22Rv1 (cell line): ENCODE measurements at regions not wholly inside any gene's neighbourhood (a gene's known extent, or its start where the extent isn't known, plus 50 kb on each side); places are given as distances from the start of the nearest gene placed in this dataset.

Experiments used
- H3K27ac ChIP-seq: fragments of 450-650 bp; 2 replicates; pipeline ENCODE4 v1.5.1; 2017
- CTCF ChIP-seq: fragments of 450-650 bp; IDR thresholded peaks from 2 replicates; pipeline ENCODE4 v1.5.1; 2017; ENCODE audit warnings: mild to moderate bottlenecking
- ZFX ChIP-seq: fragments of 450-650 bp; IDR thresholded peaks from 2 replicates; pipeline ENCODE4 v1.6.1; 2017; ENCODE audit warnings: antibody characterized with exemption, borderline replicate concordance

GRCh38 chr10:117690359-117690758 lies 147.8 kb downstream of the EMX2 start:
- TF ChIP-seq CTCF (no peak), ZFX (no peak)

DNA sequence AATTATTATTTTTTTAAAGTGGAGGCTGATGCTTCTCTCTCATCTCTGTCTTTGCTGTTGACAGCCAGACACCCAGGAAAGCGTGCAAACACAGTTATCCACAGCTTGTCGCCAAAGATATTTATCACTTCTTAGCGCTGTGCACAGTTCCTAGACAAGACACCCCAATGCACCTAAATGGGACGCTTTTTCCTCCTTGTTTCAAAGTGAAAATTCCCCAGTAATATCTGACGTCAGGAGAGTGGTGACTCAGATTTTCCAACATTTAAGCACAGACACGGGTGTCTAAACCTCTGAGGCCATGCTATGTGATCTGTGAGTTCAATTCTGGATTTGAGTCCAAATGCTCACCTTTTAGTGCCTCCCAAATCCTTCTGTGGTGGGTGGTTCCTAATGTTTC lies 151.6 kb downstream of the EMX2 start:
- no peak for TF ChIP-seq CTCF
- TF ChIP-seq ZFX, result no peak
- H3K27ac ChIP-seq, result no peak overlapping the region

More at GRCh38 chr10:117690359-117690758, 147.8 kb downstream of the EMX2 start:
- no peak overlapping the region for H3K27ac ChIP-seq

- no peak overlapping the region for H3K27ac ChIP-seq
- TF ChIP-seq CTCF, result no peak
- TF ChIP-seq ZFX, result no peak
These were observed 154.9 kb downstream of the EMX2 start for GRCh38 chr10:117697402-117697801.

DNA sequence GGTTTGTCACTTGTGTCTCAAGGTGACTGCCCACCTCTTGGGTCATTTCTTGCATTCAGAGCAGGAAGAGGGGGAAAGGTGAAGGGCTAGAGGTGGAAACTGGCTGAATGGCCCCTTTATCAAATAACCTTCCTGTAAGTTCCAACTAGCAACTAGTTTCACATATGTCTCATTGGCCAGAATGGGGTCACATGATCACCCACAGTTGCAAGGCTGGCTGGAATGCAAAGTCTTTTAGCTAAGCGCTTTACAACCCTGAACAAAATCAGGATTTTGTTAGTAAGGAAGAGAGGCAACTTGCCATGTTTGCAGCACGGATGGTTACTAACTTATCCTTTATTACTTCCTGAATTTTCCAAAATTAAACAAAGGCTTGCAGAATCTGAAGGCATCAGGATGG lies 156.3 kb downstream of the EMX2 start:
- H3K27ac ChIP-seq, result no peak overlapping the region
- TF ChIP-seq ZFX (no peak), CTCF (no peak)

GRCh38 chr10:117699436-117700075 lies 157.0 kb downstream of the EMX2 start:
- TF ChIP-seq ZFX (no peak), CTCF (no peak)
- no peak overlapping the region for H3K27ac ChIP-seq

DNA sequence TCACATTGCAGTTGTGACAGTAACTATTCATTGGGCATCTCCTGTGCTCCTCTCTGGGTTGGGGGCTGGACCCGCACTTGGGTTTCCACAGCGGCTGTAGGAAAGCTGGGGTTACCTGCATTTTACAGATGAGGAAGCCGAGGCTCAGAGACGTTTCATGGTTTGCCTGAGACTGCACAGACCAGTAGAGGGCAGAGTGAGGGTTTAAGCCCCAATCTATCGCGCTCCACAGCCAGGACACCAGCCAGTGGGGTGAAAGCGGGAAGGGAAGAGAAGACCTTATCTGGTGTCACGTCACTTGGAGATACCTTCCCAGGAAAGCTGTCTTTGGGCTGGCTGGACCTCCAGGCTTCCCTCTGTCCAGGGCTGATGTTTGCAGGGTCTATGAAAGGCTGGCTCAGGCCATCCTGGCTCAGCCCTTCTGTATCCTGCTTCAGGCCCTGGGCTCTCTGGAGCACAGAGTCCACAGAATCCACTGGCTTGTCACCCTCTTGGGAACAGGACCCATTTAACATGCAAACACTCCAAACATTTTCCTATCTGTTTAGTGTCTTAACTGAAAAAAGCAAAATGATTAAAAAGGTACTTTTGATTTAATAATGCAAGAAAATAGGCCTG lies 167.7 kb downstream of the EMX2 start:
- no peak for TF ChIP-seq ZFX
- peak; percentile 42 for TF ChIP-seq CTCF
- no peak overlapping the region for H3K27ac ChIP-seq

DNA sequence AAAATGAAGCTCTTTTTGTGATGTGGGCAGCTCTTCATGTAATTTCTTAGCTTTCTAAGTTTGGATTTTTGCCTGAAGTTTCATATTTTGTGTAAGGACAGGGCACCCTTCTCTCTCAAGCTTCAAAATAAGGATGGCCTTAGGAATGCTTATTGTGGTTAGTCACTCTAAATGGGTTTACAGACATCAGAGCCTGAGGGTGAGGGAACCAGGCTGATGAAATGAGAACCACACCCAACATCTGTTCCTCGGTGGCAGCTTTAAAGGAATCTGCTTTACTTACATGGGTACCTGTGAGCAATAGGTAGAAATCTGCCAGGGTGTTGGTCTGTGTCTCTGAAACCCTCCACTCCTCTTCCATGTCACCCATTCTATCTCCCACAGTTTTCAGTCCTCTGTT lies 174.3 kb downstream of the EMX2 start:
- TF ChIP-seq CTCF (no peak), ZFX (no peak)
- no peak overlapping the region for H3K27ac ChIP-seq
